VCaP (cell line): ENCODE measurements at regions not wholly inside any gene's neighbourhood (a gene's known extent, or its start where the extent isn't known, plus 50 kb on each side); places are given as distances from the start of the nearest gene placed in this dataset.

Source experiments
- H3K27ac ChIP-seq: fragments of 450-650 bp; 2 replicates; pipeline ENCODE4 v1.5.1; 2017
- TF ChIP-seq, protein P1 (sequence below): fragments of 450-650 bp; conservative IDR thresholded peaks from 2 replicates; pipeline ENCODE4 v1.5.1; 2017; ENCODE audit warnings: mild to moderate bottlenecking, moderate library complexity

DNA sequence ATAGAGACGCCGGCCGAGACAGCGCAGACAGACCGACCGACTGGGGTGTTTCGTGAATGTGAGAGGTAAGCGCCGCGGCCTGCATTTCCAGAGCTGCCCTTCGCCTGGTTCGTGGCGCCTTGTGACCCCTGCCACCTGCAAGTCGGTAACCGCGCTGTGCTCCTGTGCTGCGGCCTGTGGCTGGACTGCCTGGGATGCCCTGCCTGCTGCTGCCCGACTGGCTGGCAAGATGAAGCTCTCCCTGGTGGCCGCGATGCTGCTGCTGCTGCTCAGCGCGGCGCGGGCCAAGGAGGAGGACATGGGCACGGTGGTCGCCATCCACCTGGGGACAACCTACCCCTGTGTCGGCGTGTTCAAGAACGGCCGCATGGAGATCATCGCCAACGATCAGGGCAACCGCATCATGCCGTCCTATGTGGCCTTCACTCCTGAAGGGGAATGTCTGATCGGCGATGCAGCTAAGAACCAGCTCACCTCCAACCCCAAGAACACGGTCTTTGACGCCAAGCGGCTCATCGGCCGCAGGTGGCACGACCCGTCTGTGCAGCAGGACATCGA is 150.8 kb downstream of the RRAGC start:
- TF ChIP-seq, protein P1, sequence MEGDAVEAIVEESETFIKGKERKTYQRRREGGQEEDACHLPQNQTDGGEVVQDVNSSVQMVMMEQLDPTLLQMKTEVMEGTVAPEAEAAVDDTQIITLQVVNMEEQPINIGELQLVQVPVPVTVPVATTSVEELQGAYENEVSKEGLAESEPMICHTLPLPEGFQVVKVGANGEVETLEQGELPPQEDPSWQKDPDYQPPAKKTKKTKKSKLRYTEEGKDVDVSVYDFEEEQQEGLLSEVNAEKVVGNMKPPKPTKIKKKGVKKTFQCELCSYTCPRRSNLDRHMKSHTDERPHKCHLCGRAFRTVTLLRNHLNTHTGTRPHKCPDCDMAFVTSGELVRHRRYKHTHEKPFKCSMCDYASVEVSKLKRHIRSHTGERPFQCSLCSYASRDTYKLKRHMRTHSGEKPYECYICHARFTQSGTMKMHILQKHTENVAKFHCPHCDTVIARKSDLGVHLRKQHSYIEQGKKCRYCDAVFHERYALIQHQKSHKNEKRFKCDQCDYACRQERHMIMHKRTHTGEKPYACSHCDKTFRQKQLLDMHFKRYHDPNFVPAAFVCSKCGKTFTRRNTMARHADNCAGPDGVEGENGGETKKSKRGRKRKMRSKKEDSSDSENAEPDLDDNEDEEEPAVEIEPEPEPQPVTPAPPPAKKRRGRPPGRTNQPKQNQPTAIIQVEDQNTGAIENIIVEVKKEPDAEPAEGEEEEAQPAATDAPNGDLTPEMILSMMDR, result no peak
- H3K27ac ChIP-seq, result no peak overlapping the region

DNA sequence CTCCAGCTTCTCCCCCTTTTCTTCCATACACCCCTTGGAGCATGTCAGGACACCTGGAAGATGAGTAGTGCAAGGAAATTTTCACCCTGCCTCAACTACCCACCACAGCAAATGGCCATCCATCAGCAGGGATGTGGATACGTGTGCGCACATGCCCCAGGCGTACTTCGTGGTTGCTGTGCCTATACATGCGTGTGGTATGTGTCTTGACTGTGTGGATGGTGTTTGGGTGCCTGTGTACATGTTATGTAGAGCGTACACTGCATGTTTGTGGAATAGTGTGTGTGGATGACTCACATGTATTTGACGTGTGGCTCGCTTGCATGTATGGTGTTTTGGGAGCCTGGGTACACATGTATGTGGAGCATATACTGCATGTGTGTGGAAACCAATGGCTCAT is 158.5 kb downstream of the RRAGC start:
- no peak overlapping the region for H3K27ac ChIP-seq
- TF ChIP-seq, protein P1, result no peak

DNA sequence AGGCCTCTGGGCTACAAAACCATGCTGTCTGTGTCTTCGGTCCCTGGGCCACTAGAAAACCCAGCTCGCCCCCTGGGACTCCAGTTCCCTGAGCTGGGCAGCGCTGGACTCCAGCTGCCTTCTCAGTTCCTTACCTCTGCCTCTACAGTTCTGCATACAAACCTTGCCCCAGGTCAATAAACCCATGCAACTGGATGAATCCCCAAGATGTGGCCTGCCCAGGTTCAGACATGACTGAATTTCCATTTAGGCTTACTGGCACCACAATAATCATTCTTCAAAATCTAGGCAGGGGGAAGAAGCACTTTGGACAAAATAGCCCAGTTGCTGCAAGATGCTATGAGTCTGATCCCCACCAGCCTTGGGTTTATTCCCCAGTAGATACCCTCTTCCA is 159.5 kb downstream of the RRAGC start:
- no peak overlapping the region for H3K27ac ChIP-seq

DNA sequence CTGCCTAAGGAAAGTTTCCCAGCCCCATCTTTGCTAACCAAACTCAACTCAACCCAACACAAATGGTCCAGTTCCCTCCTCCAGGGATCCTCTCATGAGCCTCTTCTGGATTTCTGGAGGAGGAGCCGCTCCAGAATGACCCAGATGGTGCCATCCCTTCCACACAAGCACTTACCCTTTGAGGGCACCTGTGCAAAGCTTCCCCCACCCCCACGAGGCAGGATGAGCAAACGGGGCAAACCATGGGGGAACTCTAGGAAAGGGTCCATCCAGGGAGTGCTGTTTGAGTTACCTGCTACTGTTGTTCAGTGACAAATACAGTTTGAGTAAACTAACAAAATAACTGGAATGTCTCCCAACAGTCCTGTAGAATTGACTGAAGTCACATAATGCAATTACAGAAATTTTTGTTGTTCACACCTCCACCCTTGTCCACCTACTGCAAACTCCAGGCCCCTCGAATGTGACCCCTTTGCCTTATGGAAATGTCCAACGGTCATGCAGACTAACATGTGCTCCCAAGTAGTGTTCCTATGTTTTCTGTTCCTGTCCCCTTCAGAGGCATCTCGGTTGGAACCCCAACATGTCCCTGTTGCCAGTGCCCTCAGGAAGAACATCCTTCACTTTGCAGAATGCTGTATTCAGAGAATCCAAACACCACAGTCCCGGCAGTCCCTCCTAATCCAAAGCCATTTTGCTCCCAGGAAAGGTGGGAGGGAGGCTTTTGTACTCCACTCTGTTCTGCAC is 160.1 kb downstream of the RRAGC start:
- TF ChIP-seq, protein P1, result no peak

More for the DNA sequence above, 159.5 kb downstream of the RRAGC start:
- TF ChIP-seq, protein P1, result no peak

DNA sequence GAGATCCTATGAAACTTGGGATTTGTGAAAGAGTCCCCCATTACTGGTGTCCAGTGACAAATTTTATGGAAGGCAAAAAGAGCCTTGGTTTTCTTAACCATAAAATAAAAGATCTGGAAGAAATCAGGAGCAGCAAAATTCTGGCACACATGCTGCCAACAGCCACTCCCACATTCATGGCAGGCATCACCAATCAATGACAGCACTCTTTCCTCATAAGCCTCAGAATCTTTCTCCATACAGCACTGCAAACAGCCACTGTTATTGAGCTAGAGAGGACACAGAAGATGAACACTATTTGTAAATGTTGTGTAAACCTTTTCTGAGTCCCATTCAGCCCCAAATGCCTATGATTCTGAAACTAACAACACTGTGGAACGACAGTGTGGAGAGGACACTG is 162.2 kb downstream of the RRAGC start:
- no peak overlapping the region for H3K27ac ChIP-seq
- TF ChIP-seq, protein P1, result no peak

More for the DNA sequence above, 160.1 kb downstream of the RRAGC start:
- no peak overlapping the region for H3K27ac ChIP-seq

DNA sequence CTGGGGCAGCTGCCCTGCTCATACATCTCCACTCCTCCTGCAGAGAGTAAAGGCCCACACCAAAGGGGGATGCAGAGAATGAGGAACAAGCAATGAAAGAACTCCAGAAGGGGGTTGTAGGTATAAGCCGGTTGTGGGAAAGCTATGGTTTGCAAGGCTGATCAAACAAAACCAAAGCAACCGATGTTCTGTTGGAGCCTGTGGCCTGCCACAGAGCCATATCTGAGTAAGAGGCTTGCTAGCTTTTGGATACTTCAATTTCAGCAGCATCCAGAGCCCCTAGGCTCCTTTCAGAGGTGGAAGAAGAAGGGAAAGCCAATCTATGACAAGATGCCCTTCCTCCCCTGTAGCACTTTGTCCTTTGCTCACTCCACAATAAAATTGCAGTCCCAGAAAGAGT is 163.2 kb downstream of the RRAGC start:
- no peak overlapping the region for H3K27ac ChIP-seq
- TF ChIP-seq, protein P1, result no peak

DNA sequence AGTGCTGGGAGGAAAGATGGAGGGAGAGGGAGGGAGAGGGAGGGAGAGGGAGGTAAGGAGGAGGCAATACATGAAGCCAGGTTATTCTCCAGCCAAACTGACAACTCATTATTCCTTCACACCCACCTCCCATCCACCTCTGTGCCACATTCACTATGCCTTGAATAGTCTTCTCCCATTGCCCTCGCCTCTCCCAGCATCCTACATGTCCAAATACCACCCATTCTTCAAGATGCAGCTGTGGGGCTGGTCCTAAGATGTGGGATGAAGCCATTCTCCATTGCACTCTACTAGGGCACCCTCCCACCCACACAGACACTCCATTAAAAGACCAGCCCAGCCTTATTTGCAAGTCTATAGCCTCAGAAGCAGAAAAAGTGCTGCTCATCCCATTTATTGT is 165.8 kb downstream of the RRAGC start:
- no peak overlapping the region for H3K27ac ChIP-seq
- TF ChIP-seq, protein P1, result no peak
